ENCODE measurements at regions not wholly inside any gene's neighbourhood (a gene's known extent, or its start where the extent isn't known, plus 50 kb on each side); places are given as distances from the start of the nearest gene placed in this dataset.

DNA sequence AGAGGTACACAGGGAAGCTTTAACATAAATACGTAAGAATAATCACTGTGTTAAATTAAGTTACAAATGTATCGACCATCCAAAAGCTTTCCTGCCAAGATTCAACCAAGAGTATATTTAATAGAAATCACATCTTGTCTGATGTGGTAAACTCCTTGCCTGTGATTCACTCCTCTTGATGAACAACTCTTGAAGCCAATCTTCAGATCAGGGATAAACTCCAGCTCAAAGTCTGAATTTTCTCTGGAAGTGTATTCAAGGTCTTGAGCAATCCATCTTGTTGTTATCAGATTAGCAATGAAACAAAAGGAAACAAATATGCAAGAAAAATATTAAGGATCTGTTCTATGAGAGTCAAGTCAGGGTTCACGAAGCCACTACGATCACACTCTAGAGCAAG lies 170.0 kb upstream of the ADAMTS16 start:
- TF ChIP-seq, protein P1, sequence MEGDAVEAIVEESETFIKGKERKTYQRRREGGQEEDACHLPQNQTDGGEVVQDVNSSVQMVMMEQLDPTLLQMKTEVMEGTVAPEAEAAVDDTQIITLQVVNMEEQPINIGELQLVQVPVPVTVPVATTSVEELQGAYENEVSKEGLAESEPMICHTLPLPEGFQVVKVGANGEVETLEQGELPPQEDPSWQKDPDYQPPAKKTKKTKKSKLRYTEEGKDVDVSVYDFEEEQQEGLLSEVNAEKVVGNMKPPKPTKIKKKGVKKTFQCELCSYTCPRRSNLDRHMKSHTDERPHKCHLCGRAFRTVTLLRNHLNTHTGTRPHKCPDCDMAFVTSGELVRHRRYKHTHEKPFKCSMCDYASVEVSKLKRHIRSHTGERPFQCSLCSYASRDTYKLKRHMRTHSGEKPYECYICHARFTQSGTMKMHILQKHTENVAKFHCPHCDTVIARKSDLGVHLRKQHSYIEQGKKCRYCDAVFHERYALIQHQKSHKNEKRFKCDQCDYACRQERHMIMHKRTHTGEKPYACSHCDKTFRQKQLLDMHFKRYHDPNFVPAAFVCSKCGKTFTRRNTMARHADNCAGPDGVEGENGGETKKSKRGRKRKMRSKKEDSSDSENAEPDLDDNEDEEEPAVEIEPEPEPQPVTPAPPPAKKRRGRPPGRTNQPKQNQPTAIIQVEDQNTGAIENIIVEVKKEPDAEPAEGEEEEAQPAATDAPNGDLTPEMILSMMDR (conservative IDR thresholded peaks at IDR 0.05; ENCODE audit: control insufficient read depth, insufficient read depth, low read depth, low read length), result no peak
- no peak for DNase-seq (ENCODE audit: low read depth)
- H3K4me3 ChIP-seq (ENCODE audit: control insufficient read depth, low read depth, low read length), result no peak overlapping the region

DNA sequence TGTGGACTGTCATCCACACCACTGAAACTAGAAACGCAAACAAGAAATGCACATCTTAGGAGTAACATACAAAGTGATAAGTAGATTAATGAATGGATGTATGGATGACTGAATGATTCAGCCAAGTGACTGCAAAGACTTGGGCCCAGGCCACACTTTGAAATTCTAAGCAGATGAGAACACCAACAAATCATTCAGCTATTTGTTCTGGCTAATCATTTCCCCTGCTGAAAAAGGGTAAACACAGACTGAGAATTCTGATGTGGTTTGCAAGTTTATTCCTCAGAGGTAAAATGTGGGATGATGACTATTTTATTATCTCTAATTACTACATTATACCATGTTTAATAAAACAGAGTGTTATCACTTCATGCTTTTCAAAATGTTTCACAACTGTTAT lies 163.2 kb upstream of the ADAMTS16 start:
- H3K4me3 ChIP-seq (ENCODE audit: control insufficient read depth, low read depth, low read length), result no peak overlapping the region
- peak; percentile 31 for DNase-seq (ENCODE audit: low read depth)

GRCh38 chr5:4977416-4978110 lies 162.6 kb upstream of the ADAMTS16 start:
- no peak overlapping the region for H3K4me3 ChIP-seq (ENCODE audit: control insufficient read depth, low read depth, low read length)
- DNase-seq (ENCODE audit: low read depth), result peak; percentile 10
- TF ChIP-seq, protein P1 (conservative IDR thresholded peaks at IDR 0.05; ENCODE audit: control insufficient read depth, insufficient read depth, low read depth, low read length), result no peak

More for the DNA sequence above, 163.2 kb upstream of the ADAMTS16 start:
- TF ChIP-seq, protein P1 (conservative IDR thresholded peaks at IDR 0.05; ENCODE audit: control insufficient read depth, insufficient read depth, low read depth, low read length), result no peak

- TF ChIP-seq, protein P1 (conservative IDR thresholded peaks at IDR 0.05; ENCODE audit: control insufficient read depth, insufficient read depth, low read depth, low read length), result no peak
- H3K4me3 ChIP-seq (ENCODE audit: control insufficient read depth, low read depth, low read length), result no peak overlapping the region
- no peak for DNase-seq (ENCODE audit: low read depth)
Measured at GRCh38 chr5:4980201-4980600, 159.9 kb upstream of the ADAMTS16 start.

DNA sequence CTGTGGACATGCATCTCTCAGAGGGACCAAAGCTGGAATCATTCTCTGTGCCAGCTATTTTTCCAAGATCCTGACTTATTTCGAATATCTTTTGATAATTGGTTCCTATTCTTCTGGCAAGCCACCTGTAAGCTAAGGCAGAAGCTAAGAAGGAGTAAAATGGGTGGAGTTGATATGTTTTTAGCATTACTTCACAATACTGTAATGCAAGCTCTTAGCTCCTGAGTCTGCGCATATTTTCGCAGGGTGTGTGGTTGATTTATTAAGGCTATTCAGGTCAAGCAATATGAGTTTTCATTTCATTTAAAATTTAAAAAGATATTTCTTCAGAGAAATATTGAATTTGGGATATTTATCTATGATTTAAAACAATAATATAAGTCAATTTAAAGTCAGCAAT lies 158.5 kb upstream of the ADAMTS16 start:
- H3K4me3 ChIP-seq (ENCODE audit: control insufficient read depth, low read depth, low read length), result no peak overlapping the region
- no peak for DNase-seq (ENCODE audit: low read depth)
- TF ChIP-seq, protein P1 (conservative IDR thresholded peaks at IDR 0.05; ENCODE audit: control insufficient read depth, insufficient read depth, low read depth, low read length), result no peak

DNA sequence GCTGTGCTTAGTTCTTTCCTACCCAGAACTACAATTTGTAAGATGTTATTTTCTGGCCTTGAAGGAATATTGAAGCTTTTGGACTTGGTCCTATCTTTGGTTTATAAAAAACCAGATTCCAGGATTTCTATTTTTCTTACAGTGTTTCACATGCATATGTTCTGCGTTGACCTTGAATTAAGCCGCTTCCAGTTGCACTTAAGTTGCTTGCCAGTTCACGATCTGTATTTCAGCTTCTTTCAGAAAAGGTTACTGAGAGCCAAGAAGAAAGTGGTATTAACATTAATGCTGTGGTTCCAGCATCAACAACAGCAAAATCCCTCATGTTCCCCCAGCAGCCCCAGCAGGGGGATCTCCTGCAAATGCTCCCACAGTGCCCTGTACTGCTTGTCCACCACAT lies 156.4 kb upstream of the ADAMTS16 start:
- H3K4me3 ChIP-seq (ENCODE audit: control insufficient read depth, low read depth, low read length), result no peak overlapping the region
- TF ChIP-seq, protein P1 (conservative IDR thresholded peaks at IDR 0.05; ENCODE audit: control insufficient read depth, insufficient read depth, low read depth, low read length), result no peak

More for the DNA sequence above, 156.4 kb upstream of the ADAMTS16 start:
- DNase-seq (ENCODE audit: low read depth), result no peak
